NT2/D1 (cell line): ENCODE measurements at regions not wholly inside any gene's neighbourhood (a gene's known extent, or its start where the extent isn't known, plus 50 kb on each side); places are given as distances from the start of the nearest gene placed in this dataset.

Experiments used
- YY1 ChIP-seq: IDR thresholded peaks from 2 replicates; pipeline ENCODE4 v1.6.1; 2011; ENCODE audit not compliant: insufficient read length, insufficient read depth
- ZNF274 ChIP-seq: IDR thresholded peaks from 2 replicates; pipeline ENCODE4 v1.6.1; 2011; ENCODE audit warnings: mild to moderate bottlenecking, low read depth, low read length

GRCh38 chr12:19802915-19803314 is 363.6 kb downstream of the AEBP2 start:
- TF ChIP-seq ZNF274 (no peak), YY1 (no peak)
